CD4-positive, alpha-beta T cell (primary cell): ENCODE measurements at regions not wholly inside any gene's neighbourhood (a gene's known extent, or its start where the extent isn't known, plus 50 kb on each side); places are given as distances from the start of the nearest gene placed in this dataset.

Experiments used
- ATAC-seq: fragments of 200-7000 bp; cut with Tn5 transposase; one replicate; pipeline ENCODE4 v1.10.0; 2022; ENCODE audit warnings: mild to moderate bottlenecking; ENCODE audit not compliant: poor library complexity
- CTCF ChIA-PET: fragments of 350-600 bp; sonication (Branson Sonifier 250); formaldehyde crosslinking; loops from one replicate; lab custom pipeline; 2021; ENCODE audit warnings: antibody characterized with exemption, inconsistent platforms; lab: Charles Lee
- POLR2A ChIA-PET: fragments of 350-600 bp; sonication (Branson Sonifier 250); formaldehyde crosslinking; loops from one replicate; lab custom pipeline; 2021; ENCODE audit warnings: antibody characterized with exemption, inconsistent platforms; lab: Charles Lee
- DNase-seq, 14 experiments: peaks; one replicate each; pipeline ENCODE4 v3.0.0-alpha.2; 2013 to 2020; ENCODE audit warnings: mixed read lengths in 2 of 14
- H3K27ac ChIP-seq, 2 donors: one replicate each; pipeline versions ENCODE4 v1.5.1 to v1.7.0; 2013; ENCODE audit warnings: low read length in 2 of 2, low read depth in 1 of 2, mild to moderate bottlenecking in 1 of 2
- H3K27me3 ChIP-seq, 2 experiments: 1 replicate in 1 of 2; 2 replicates in 1 of 2; pipeline versions ENCODE4 v1.6.1 to v1.7.0; 2013; ENCODE audit warnings: low read length in 2 of 2, control low read depth in 1 of 2, mild to moderate bottlenecking in 1 of 2, moderate library complexity in 1 of 2; ENCODE audit not compliant: insufficient read depth in 2 of 2, control insufficient read depth in 1 of 2
- H3K36me3 ChIP-seq: one replicate; pipeline ENCODE4 v1.6.1; 2013; ENCODE audit warnings: low read length, control low read depth; ENCODE audit not compliant: insufficient read depth
- H3K4me1 ChIP-seq: one replicate; pipeline ENCODE4 v1.6.1; 2013; ENCODE audit warnings: low read length, control low read depth; ENCODE audit not compliant: insufficient read depth
- H3K4me3 ChIP-seq: one replicate; pipeline ENCODE4 v1.5.1; 2013; ENCODE audit warnings: mild to moderate bottlenecking, low read length, moderate library complexity
- H3K9me3 ChIP-seq, 2 experiments: 1 replicate in 1 of 2; 2 replicates in 1 of 2; pipeline versions ENCODE4 v1.6.1 to v1.7.0; 2013; ENCODE audit warnings: low read length in 2 of 2, mild to moderate bottlenecking in 2 of 2, control low read depth in 1 of 2, moderate library complexity in 1 of 2; ENCODE audit not compliant: control insufficient read depth in 1 of 2, insufficient read depth in 1 of 2
- H3K27ac Mint-ChIP-seq: one replicate; pipeline ENCODE4 v1.8.0; 2020; ENCODE audit warnings: mixed read lengths
- H3K27me3 Mint-ChIP-seq: one replicate; pipeline ENCODE4 v1.8.0; 2021; ENCODE audit warnings: mixed read lengths
- H3K36me3 Mint-ChIP-seq: one replicate; pipeline ENCODE4 v1.8.0; 2021; ENCODE audit warnings: low read depth, mixed read lengths
- H3K4me1 Mint-ChIP-seq: one replicate; pipeline ENCODE4 v1.8.0; 2021; ENCODE audit warnings: low read depth, mixed read lengths
- H3K4me3 Mint-ChIP-seq: one replicate; pipeline ENCODE4 v1.8.0; 2020; ENCODE audit warnings: mild to moderate bottlenecking, mixed read lengths
- H3K9me3 Mint-ChIP-seq: one replicate; pipeline ENCODE4 v1.8.0; 2020; ENCODE audit warnings: mixed read lengths
- CTCF ChIP-seq: fragments of 200-600 bp; IDR thresholded peaks from one replicate; pipeline ENCODE4 v1.8.0; 2022; ENCODE audit warnings: antibody characterized with exemption, mild to moderate bottlenecking
- intact Hi-C, 2 experiments: fragments of 100-400 bp; cut with DNase I in 1 of 2; cut with micrococcal nuclease in 1 of 2; formaldehyde crosslinking; loops; one replicate each; pipeline versions ENCODE4 v1.15.1 to v1.9.0; 2023 to 2025; cut with DNase I, micrococcal nuclease

- no peak overlapping the region for H3K27ac ChIP-seq
- no peaks in the 10 kb centered on the region for H3K36me3 Mint-ChIP-seq
- no peaks in the 10 kb centered on the region for H3K9me3 Mint-ChIP-seq
- POLR2A ChIA-PET, result no interaction called here
- no peak overlapping the region for H3K4me3 Mint-ChIP-seq
- H3K36me3 ChIP-seq, result no peaks in the 10 kb centered on the region
- DNase-seq (no peak), ATAC-seq (no peak)
- no peak for TF ChIP-seq CTCF
- CTCF ChIA-PET, result no interaction called here
- no peaks in the 10 kb centered on the region for H3K4me1 ChIP-seq
- intact Hi-C loops, result no loop called here
- H3K4me1 Mint-ChIP-seq, result no peaks in the 10 kb centered on the region
- H3K4me3 ChIP-seq, result no peak overlapping the region
- H3K27me3 ChIP-seq, result no peaks in the 10 kb centered on the region
- no peak overlapping the region for H3K27ac Mint-ChIP-seq
- no peaks in the 10 kb centered on the region for H3K9me3 ChIP-seq
- no peaks in the 10 kb centered on the region for H3K27me3 Mint-ChIP-seq
Measured at GRCh38 chr13:77431449-77431848, 104.1 kb upstream of the SCEL start.

- H3K4me1 ChIP-seq, result no peaks in the 10 kb centered on the region
- POLR2A ChIA-PET, result no interaction called here
- CTCF ChIA-PET, result no interaction called here
- H3K4me3 Mint-ChIP-seq, result no peak overlapping the region
- DNase-seq (no peak), ATAC-seq (no peak)
- no peaks in the 10 kb centered on the region for H3K9me3 Mint-ChIP-seq
- H3K36me3 Mint-ChIP-seq, result no peaks in the 10 kb centered on the region
- no peak overlapping the region for H3K27ac ChIP-seq
- no peaks in the 10 kb centered on the region for H3K36me3 ChIP-seq
- no peaks in the 10 kb centered on the region for H3K27me3 Mint-ChIP-seq
- peaks cover 0 to 2% of the 10 kb centered on the region in 2 experiments for H3K27me3 ChIP-seq
- no peak for TF ChIP-seq CTCF
- no peaks in the 10 kb centered on the region for H3K4me1 Mint-ChIP-seq
- H3K27ac Mint-ChIP-seq, result no peak overlapping the region
- no peaks in the 10 kb centered on the region for H3K9me3 ChIP-seq
- intact Hi-C loops, result no loop called here
- H3K4me3 ChIP-seq, result no peak overlapping the region
Measured at GRCh38 chr13:77430377-77430951, 103.6 kb upstream of the MYCBP2 start.

GRCh38 chr13:77429320-77430142 is 102.6 kb upstream of the MYCBP2 start:
- Histone ChIP-seq H3K27me3 (peaks cover 0 to 4% of the 10 kb centered on the region in 2 experiments), H3K27ac (no peak overlapping the region), H3K36me3 (no peaks in the 10 kb centered on the region), H3K4me1 (no peaks in the 10 kb centered on the region), H3K9me3 (no peaks in the 10 kb centered on the region), H3K4me3 (no peak overlapping the region)
- TF ChIP-seq CTCF, result no peak
- H3K9me3 Mint-ChIP-seq, result no peaks in the 10 kb centered on the region
- no peaks in the 10 kb centered on the region for H3K36me3 Mint-ChIP-seq
- H3K4me3 Mint-ChIP-seq, result no peak overlapping the region
- DNase-seq (peak in 1 of 14 experiments; percentile 13), ATAC-seq (no peak)
- intact Hi-C loops, result no loop called here
- H3K27me3 Mint-ChIP-seq, result no peaks in the 10 kb centered on the region
- POLR2A ChIA-PET, result interaction anchor here (0.5 kb wide), 1 partner anchor 45 kb away, joined by 3 read pairs; no protein-coding TSS in a partner anchor
- H3K4me1 Mint-ChIP-seq, result no peaks in the 10 kb centered on the region
- CTCF ChIA-PET, result no interaction called here
- H3K27ac Mint-ChIP-seq, result no peak overlapping the region
